Ammon's horn (tissue), 1 donor: ENCODE measurements at regions not wholly inside any gene's neighbourhood (a gene's known extent, or its start where the extent isn't known, plus 50 kb on each side); places are given as distances from the start of the nearest gene placed in this dataset.
"Not testable (repeated sequence)": the region's sequence is repeated elsewhere in the genome, so short reads cannot be mapped to it uniquely, and the experiment has no call there.

Source experiments
- DNase-seq: peaks from one replicate; pipeline ENCODE4 v3.0.0-alpha.2; 2016; ENCODE audit warnings: low spot score

DNA sequence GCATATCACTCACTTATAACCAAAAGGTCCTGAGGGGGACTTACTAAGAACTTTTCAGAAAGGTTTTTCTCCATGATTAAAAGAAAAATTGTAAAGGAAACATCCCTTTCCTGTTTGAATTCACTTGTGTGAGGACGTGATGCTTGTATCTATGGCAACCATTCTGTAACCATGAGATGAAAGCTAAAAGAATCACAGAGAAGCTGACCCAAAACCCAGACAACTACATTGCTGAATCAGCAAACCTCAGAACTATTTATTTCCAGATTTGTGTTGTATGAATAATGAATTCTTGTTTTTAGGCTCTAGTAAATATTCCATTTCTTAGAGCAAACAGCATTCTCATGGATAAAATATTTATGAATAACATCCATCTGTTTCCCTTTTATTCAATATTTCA, 91.2 kb downstream of the RCHY1 start:
- no peak for DNase-seq

DNA sequence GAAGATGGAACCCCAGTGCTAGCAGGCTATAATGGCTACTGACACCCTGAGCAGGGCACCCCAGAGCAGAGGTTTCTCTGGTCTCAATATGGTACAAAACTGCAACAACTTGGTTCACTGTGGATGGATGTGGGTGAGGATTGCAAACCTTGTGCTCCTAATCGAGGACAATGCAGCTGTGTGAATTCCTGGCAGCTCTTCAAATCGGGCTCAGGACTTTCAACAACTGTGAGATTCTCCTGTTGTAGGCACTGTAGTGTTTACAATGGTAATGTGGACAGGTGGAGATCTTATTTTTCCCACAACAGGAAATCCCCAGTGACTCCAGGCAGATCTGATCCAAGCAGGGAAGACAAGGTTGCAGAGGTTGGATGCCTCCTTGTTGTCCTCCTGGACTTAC, 101.5 kb downstream of the RCHY1 start:
- DNase-seq: no peak

DNA sequence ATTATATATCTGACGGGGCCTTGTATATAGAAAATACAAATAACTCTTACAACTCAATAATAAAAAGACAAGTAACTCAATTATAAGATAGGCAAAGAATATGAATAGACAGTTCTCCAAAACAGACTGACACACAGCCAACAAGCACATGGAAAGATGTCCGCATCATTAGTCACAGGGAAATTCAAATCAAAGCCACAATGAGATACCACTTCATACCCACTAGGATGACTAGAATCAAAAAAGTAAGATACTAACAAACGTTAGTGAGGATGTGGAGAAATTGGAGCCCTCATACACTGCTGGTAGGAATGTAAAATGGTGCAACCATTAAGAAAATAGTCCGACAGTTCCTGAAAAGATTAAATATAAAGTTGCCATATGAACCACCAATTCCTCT, 115.7 kb downstream of the RCHY1 start:
- no peak for DNase-seq

DNA sequence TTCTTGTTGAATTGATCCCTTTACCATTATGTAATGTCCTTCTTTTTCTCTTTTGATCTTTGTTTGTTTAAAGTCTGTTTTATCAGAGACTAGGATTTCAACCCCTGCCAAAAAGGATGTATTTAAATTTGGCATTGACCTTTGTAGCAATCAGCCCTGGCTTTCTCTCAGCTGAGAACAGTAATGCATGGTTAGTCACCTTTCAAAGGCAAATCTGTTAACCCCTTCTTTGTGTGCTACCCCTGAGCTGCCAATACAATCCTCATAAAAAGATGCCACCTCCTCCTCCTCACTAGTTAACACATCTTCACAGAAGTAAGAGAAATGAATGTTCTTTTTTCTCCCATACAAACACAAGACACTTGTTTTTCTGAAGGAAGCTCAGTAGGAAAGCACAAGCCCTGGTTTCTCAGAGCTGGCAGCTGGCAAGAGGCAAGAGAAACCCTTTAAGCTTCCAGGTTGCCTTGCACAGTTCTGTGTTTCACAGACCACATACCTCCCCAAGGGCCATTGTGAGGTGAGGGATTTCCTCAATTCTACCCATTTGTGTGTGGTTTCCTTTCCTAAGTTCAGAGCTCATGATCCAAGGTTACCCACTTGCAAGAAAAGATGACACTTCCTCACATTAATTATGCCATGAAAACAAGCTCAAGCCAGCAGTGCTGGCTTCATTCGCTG, 122.6 kb downstream of the RCHY1 start:
- DNase-seq: no peak

DNA sequence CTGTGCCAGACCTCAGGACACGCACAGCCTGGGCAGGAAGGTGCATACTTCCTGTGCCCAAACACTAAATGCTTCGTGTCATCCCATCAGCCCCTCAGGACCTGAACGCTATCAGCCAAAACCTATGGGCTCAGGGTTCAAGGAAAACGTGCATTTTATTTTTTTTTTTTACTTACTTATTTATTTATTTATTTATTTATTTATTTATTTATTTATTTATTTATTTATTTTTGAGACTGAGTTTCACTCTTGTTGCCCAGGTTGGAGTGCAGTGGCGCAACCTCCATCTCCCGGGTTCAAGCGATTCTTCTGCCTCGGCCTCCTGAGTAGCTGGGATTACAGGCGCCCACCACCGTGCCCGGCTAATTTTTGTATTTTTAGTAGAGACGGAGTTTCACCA, 127.8 kb downstream of the RCHY1 start:
- not testable (repeated sequence) for DNase-seq

DNA sequence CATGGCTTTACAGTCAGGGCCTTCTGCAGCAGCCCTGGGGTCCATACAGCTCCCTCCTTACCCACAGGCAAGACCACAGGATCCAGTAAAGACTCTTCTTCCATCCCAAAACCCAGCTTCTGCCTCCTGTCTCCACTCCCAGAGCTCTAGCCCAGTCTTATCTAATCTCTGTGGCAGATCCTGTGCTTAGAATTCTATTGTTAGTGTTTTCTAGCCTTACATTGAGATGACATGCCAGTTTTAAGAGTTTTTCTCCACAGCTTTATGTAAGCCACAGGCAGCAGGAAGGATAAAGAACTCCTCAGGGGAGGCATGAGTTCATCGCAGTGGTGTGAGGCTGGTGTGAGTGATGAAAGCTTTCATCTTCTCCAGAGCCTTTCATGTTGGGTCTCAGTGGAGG, 129.1 kb downstream of the RCHY1 start:
- no peak for DNase-seq

DNA sequence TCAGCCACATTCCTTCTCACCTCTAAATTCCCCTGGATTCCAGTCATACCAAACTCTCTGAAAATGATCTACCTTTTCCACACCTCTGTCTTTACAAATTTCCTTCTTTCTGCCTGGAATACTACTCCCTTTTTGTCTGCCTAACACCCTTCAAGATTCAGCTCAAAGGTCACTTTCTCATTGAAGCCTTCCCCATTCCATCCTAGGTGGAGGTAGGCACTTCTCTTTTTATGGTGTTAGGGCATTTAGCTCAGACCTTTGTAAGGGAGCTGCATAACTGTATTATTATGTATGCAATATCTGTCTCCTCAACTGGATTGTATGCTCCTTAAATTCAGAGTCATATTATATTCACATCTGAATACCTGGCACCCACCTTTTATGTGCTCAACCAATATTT, 137.7 kb downstream of the RCHY1 start:
- no peak for DNase-seq

DNA sequence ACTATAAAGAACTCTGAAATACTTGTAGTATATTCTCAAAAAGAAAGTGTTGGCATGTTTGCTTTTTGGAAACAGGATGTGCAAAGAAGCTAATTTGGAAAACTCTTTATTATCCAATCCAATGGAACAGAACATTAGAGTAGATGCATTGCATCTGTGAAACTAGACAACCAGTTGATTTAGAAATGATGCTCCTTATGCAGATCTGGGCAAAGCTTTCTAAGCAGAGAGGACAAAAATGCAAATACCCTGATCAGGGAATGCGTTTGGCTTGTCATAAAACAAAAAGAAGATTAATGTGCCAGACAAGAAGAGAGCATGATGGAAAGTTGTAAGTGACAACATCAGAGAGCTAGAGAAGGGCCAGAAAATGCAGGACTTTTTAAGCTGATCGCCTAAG, 142.3 kb downstream of the RCHY1 start:
- no peak for DNase-seq

DNA sequence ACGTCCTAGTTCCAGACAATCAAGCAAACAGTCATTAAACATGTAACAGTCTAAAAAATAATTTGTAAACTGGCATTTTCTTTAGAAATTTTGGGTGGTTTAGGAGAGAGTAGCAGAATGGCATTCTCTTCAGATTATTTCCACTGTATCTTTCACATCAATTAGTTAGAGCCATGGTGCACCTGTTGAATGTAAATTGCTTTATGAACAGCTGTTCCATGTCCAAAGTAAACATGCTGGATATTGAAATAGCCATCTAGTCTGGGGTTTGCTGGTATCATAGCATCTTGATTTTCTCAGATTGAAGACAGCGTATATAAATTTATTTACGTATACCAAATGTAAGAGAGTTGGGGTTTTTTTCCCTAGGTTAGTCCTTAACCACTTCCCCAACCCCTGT, 143.6 kb downstream of the RCHY1 start:
- no peak for DNase-seq

DNA sequence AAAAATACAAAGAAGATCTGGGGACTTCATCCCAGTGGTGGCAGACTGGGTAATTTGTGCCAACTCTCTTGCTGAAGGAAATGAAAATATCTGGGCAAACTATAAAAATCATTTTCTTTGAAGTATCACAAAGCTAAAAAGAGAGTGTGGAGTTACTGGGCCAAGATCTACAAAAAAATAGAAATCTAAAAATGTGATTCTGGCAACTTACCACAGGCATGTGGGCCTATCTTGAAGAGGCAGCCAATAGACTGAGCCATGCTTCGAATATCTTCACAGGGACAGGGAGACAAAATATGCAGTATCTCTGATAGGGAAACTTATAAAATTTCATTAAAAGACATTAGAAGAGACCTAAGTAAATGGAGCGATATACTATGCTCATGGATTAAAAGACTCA, 168.8 kb downstream of the RCHY1 start:
- no peak for DNase-seq

DNA sequence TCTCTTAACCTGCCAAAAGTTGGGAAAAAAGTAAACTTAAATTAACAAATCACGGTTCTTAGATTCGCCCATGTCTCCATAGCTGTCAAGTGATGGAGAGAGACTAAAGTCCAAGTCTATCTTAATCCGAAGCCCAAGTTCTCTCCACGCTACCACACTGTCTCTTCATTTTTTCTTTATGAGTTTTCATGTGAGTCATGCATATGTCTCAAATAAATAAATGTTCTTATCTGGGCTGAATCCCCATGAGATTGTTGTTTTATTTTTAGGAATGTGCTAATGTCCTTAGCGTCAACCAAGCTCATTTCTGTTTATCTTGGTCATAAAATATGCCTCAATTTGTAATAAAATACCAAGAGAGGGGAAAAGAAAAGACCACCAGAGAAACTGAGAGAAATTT, 169.3 kb downstream of the RCHY1 start:
- no peak for DNase-seq

DNA sequence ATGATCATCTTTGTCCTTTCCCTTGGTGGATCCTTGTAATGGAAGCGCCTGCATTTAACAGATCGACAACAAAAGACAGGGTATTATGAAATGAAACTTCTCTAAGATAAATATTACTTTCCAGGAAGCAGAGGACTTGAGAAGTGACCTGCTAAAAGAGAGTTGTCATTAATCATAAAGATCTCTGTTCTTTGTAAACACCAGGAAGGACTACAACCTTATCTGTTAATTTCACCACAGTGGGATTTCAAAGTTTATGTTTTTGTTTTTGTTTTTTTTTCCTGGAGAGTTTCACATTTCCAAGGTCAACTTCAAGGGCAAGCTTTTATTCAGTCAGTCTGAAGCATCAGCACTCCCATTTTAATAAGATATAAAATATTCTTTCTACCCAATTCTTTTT, 170.9 kb downstream of the RCHY1 start:
- DNase-seq: no peak

DNA sequence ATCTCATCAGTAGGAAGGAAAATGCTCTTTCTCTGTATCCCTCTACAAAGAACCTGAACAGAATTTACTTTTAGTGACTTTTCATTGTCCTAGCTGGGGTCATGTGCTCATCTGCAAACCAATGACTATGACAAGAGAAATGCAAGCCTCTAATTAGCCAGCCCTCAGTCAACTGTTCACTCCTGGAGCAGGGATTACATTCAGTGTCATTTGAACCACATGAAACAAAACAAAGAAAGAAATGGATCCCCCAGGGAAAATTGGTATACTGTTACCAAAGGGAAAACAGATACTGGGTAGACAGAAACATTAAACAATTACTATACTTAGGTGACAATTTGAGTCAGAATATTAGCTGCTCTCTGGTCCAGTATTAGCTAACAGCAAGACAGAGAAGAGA, 173.6 kb downstream of the RCHY1 start:
- DNase-seq: no peak

DNA sequence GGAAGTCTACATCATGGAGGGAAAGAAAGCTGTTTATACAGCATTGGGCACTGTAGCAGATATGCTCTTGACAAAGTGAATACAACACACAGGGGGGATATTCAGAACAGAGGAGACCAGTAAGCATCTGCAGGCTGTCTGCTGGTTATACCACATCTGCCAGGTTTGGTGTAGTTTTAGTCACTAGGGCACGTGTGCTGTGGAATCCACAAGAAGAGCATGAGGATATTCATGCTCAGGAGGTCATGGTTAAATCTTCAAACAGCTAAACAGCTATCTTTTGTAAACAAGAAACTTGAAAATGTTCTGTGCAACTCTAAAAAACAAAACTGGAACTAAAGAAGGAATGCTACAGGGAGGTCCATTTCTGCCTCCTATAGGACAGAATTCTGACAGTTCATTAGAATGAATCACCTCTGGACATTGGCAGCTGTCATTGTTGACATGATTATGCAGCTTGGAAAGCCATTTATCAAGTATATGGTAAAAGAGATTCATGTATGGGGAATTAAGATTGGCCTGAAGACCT, 175.8 kb downstream of the RCHY1 start:
- DNase-seq: no peak

DNA sequence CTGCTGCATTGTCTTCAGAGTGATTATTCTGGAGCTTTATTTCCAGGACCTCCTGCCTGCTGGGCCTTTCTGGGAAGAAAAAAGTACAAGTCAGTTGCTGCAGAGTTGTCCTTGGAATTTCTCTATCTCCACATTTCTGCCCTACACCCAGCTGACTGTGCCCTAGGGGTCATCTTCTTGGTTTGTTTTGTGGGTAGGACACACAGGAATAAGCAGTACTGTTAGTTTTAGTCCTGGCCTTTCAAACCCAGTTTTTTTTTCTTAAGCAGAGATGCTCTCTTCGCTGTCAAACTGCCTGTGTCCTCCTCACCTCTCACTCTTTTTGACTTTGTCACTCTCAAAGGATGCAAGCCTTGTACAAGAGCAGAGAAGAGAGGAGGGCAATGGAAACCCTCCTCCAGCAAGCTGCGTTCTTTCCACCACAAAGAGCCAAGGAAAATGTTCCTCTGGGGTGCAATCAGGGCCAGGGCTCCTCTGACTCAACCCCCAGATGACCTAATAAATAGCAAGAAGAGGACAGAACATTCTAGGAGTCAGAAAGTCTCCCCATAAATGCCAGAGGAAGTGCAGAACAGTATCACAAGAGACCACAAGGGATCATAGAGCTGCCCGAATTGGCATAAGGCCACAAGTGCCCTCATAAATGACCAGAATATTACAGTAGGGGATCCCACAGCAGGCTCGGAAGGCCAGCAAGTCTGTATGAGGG, 186.2 kb downstream of the RCHY1 start:
- DNase-seq: no peak

DNA sequence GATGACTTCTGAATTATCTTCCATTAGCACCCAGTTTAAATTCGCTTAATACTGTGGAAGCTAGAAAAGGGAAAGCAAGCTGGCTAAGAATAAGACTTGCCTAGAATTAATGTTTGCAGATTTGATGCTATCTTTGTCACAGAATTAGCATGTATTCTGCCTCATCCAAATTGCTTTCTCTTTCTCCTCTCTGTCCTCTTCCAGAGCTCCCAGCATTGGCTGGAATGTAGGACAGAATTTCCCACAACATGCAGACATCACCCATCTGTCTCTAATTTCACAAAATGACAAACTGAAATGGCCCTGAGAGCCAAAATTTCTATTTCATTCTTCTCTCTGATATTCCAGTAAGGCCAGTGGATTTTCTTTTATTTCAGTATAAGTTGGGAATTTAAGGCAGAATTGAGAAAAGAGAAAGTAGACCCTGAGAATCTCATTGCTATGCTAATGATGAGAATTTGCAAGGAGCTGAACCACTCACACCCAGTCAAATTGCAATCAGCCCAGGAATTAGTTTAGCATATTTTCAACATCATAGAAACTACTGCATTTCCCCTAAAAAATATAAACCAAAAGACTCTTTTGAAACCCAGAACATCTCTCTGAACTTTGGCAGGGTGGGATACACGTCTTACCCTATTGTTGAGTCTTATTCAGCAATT, 188.8 kb downstream of the RCHY1 start:
- DNase-seq: peak; percentile 50

DNA sequence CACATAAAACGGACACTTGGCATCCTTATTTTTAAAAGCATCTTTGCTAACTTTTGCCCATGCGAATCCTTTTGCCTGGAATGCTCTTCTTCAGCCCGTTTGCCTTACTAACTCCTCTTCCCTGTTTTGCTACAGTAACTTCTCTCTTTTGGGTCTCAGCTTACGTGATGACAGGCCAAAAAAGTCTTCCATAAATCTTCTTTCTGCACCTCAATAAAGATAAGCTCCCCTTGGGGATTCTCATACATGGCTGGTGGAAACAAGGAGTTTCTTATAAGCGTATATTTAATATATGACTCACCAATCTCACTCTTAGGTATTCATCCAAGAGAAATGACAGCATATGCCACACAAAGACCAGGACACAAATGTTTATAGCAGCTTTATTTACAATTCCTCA, 192.7 kb downstream of the RCHY1 start:
- DNase-seq: no peak

DNA sequence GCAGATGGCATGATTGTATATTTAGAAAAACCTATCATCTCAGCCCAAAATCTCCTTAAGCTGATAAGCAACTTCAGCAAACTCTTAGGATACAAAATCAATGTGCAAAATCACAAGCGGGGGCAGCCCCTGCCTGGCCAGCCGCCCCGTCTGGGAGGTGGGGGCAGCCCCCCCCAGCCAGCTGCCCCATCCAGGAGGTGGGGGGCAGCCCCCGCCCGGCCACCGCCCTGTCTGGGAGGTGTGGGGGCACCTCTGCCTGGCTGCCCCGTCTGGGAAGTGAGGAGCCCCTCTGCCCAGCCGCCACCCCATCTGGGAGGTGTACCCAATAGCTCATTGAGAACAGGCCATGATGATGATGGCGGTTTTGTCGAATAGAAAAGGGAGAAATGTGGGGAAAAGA, 196.6 kb downstream of the RCHY1 start:
- not testable (repeated sequence) for DNase-seq

DNA sequence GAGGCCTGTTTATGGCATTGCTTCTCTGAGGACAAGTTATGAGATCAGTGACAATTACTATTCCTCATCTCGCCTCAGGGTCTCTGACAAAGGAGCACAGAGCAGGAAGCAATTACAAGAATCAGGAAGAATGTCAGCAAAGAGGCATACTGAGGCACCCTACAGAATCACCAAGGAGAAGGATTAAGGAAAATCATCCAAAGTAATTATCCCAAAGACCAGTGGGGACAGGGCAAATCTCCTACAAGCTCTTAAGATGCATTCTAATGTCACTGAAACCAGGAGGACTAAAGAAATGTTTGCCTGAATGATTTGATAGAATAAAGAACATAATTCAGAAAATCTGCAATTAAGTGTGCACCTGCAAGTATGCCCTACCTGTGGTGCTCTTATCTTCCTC, 206.2 kb downstream of the RCHY1 start:
- DNase-seq: no peak

DNA sequence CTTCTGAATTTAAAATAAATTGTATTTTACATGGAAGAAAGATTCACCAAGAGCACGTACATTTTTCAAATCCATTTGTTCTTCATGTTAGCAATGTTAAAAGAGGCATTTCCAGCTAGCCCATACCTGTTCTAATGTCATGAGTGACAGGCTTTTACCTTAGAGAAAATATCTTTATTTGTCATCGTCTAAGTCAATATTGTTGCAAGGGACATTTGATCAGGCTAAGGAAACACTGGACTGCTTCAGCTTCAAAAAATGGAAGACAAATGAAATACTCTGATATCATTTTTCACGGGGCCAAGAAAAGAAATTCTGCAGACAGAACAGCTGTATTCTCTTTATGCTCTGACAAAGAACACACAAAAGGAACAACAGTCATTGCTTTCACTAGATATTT, 207.7 kb downstream of the RCHY1 start:
- no peak for DNase-seq

DNA sequence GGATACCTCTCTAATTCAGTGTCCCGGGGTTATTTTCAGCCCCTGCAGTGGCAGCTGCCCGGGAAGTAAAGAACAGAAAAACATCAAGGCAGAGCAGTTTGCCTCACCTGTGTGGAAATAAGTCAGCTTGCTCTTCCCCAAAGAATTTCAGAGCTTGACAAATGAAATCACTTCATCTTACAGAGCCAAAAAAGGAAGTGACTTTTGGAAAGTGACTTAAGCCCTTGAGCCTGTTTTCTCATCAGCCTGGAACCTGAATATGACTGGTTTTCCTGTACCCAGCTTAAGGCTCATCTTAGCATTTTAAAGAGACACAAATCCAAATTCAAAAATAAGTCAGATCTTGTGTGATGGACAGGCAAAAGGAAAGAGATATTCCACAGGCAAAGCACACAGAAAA, 211.6 kb downstream of the RCHY1 start:
- no peak for DNase-seq

DNA sequence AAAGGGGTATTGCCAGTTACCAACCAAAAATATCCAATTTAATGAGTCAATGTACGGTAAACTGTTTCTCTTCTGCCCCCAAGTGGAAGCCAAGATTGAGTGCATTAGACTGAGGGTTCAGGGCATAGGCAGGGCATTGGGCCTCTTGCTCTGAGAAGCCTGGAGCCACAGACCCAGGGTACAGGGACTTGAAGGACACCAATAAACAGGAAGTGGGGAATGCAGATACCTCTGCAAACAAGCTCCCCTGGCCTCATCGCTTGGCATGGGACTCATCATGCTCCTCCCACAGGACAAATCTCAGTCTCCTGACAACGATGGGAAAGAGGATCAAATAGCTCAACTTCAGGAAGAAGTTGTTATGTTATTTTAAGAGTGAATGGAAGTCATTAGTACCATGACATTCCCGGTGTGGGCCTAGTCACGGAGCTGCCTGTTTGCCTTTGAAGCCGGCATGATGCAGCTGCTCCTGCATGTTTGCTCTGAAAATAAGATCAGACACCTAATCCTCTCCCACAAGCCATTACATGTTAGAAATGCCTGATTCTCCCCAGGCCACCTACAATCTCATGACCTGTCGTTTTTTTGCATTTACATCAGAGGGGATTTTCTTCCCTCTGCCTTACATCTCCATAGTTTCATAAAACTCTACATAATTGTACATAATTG, 224.2 kb downstream of the RCHY1 start:
- DNase-seq: peak; percentile 7
